H9 (cell line): ENCODE measurements at regions not wholly inside any gene's neighbourhood (a gene's known extent, or its start where the extent isn't known, plus 50 kb on each side); places are given as distances from the start of the nearest gene placed in this dataset.

Experiments used
- DNase-seq: peaks from one replicate; pipeline ENCODE4 v3.0.0-alpha.2; 2017
- H2AFZ ChIP-seq: one replicate; pipeline ENCODE4 v1.6.1; 2013; ENCODE audit warnings: mild to moderate bottlenecking, low read length, control low read depth, moderate library complexity
- H2AK5ac ChIP-seq: 2 replicates; pipeline ENCODE4 v1.6.1; 2013; ENCODE audit warnings: low read length, control low read depth, mixed read lengths; ENCODE audit not compliant: insufficient read length
- H2BK120ac ChIP-seq: one replicate; pipeline ENCODE4 v1.6.1; 2013; ENCODE audit warnings: low read depth, mild to moderate bottlenecking, low read length, control low read depth, inconsistent platforms; ENCODE audit not compliant: poor library complexity, severe bottlenecking
- H2BK12ac ChIP-seq: 2 replicates; pipeline ENCODE4 v1.6.1; 2013; ENCODE audit warnings: low read length, control low read depth, mixed read lengths, low read depth; ENCODE audit not compliant: insufficient read length
- H2BK15ac ChIP-seq: 2 replicates; pipeline ENCODE4 v1.6.1; 2013; ENCODE audit warnings: low read depth, low read length, control low read depth
- H2BK20ac ChIP-seq: one replicate; pipeline ENCODE4 v1.6.1; 2013; ENCODE audit warnings: low read depth, mild to moderate bottlenecking, low read length, control low read depth, inconsistent platforms; ENCODE audit not compliant: poor library complexity, severe bottlenecking
- H2BK5ac ChIP-seq: 2 replicates; pipeline ENCODE4 v1.6.1; 2013; ENCODE audit warnings: low read length, control low read depth, mixed read lengths; ENCODE audit not compliant: insufficient read length
- H3K14ac ChIP-seq: 2 replicates; pipeline ENCODE4 v1.6.1; 2013; ENCODE audit warnings: low read length, control low read depth; ENCODE audit not compliant: insufficient read depth
- H3K18ac ChIP-seq: 2 replicates; pipeline ENCODE4 v1.6.1; 2013; ENCODE audit warnings: low read depth, mild to moderate bottlenecking, mixed read lengths, low read length, control low read depth; ENCODE audit not compliant: insufficient read length
- H3K23ac ChIP-seq: 2 replicates; pipeline ENCODE4 v1.6.1; 2013; ENCODE audit warnings: low read length, control low read depth, mixed read lengths, low read depth; ENCODE audit not compliant: insufficient read length
- H3K23me2 ChIP-seq: 2 replicates; pipeline ENCODE4 v1.6.1; 2013; ENCODE audit warnings: low read depth, mild to moderate bottlenecking, mixed read lengths, low read length, control low read depth; ENCODE audit not compliant: insufficient read length, poor library complexity, severe bottlenecking
- H3K27ac ChIP-seq: 2 replicates; pipeline ENCODE4 v1.5.1; 2013; ENCODE audit warnings: low read length, control low read depth, mixed read lengths, low read depth; ENCODE audit not compliant: insufficient read length
- H3K27me3 ChIP-seq: 2 replicates; pipeline ENCODE4 v1.6.1; 2013; ENCODE audit warnings: low read length, control low read depth, inconsistent platforms; ENCODE audit not compliant: insufficient read depth
- H3K4ac ChIP-seq: 2 replicates; pipeline ENCODE4 v1.6.1; 2013; ENCODE audit warnings: low read depth, mild to moderate bottlenecking, control low read depth, inconsistent platforms, low read length, moderate library complexity
- H3K4me1 ChIP-seq: 2 replicates; pipeline ENCODE4 v1.6.1; 2013; ENCODE audit warnings: low read length, control low read depth, inconsistent platforms; ENCODE audit not compliant: insufficient read depth
- H3K4me2 ChIP-seq: 2 replicates; pipeline ENCODE4 v1.6.1; 2013; ENCODE audit warnings: low read length, control low read depth, mixed read lengths; ENCODE audit not compliant: insufficient read length, insufficient read depth
- H3K56ac ChIP-seq: 2 replicates; pipeline ENCODE4 v1.6.1; 2013; ENCODE audit warnings: low read depth, mild to moderate bottlenecking, mixed read lengths, low read length, control low read depth; ENCODE audit not compliant: insufficient read length
- H3K79me1 ChIP-seq: 2 replicates; pipeline ENCODE4 v1.6.1; 2013; ENCODE audit warnings: low read depth, mild to moderate bottlenecking, moderate library complexity, low read length, control low read depth, inconsistent platforms; ENCODE audit not compliant: insufficient read depth, poor library complexity, severe bottlenecking
- H3K79me2 ChIP-seq: 2 replicates; pipeline ENCODE4 v1.6.1; 2013; ENCODE audit warnings: low read length, control low read depth, inconsistent platforms; ENCODE audit not compliant: insufficient read depth
- H3K9ac ChIP-seq: 2 replicates; pipeline ENCODE4 v1.6.1; 2013; ENCODE audit warnings: low read length, control low read depth, mixed read lengths; ENCODE audit not compliant: insufficient read length; ENCODE audit errors: extremely low read depth
- H3K9me3 ChIP-seq: one replicate; pipeline ENCODE4 v1.6.1; 2013; ENCODE audit warnings: low read depth, low read length, inconsistent platforms; ENCODE audit not compliant: control insufficient read depth
- H3T11ph ChIP-seq: one replicate; pipeline ENCODE4 v1.6.1; 2013; ENCODE audit warnings: mild to moderate bottlenecking, low read length, control low read depth, inconsistent platforms
- H4K20me1 ChIP-seq: one replicate; pipeline ENCODE4 v1.6.1; 2013; ENCODE audit not compliant: control insufficient read depth, insufficient read length, insufficient read depth
- H4K5ac ChIP-seq: 2 replicates; pipeline ENCODE4 v1.6.1; 2013; ENCODE audit warnings: low read depth, mild to moderate bottlenecking, mixed read lengths, low read length, control low read depth; ENCODE audit not compliant: insufficient read length
- H4K8ac ChIP-seq: replicated peaks from 2 replicates; pipeline ENCODE4 v1.6.1; 2013; ENCODE audit warnings: low read length, control low read depth, mixed read lengths, low read depth; ENCODE audit not compliant: insufficient read length
- H4K91ac ChIP-seq: 2 replicates; pipeline ENCODE4 v1.6.1; 2013; ENCODE audit warnings: low read depth, mild to moderate bottlenecking, moderate library complexity, mixed read lengths, low read length, control low read depth; ENCODE audit not compliant: insufficient read length
- H3K27ac Mint-ChIP-seq, 3 experiments: 2 replicates in 2 of 3; 3 replicates in 1 of 3; pipeline ENCODE4 v1.8.0; 2020 to 2021; ENCODE audit warnings: mixed read lengths in 3 of 3, mild to moderate bottlenecking in 1 of 3, moderate library complexity in 1 of 3
- H3K27me3 Mint-ChIP-seq: 2 replicates; pipeline ENCODE4 v1.8.0; 2021; ENCODE audit warnings: low read depth, mild to moderate bottlenecking, moderate library complexity, mixed read lengths
- H3K36me3 Mint-ChIP-seq, 3 experiments: 2 replicates in 2 of 3; 3 replicates in 1 of 3; pipeline ENCODE4 v1.8.0; 2020 to 2021; ENCODE audit warnings: low read depth in 3 of 3, mixed read lengths in 3 of 3; ENCODE audit not compliant: insufficient read depth in 1 of 3
- H3K4me1 Mint-ChIP-seq, 2 experiments: 2 replicates each; pipeline ENCODE4 v1.8.0; 2020; ENCODE audit warnings: mixed read lengths in 2 of 2
- H3K4me3 Mint-ChIP-seq, 2 experiments: 2 replicates in 1 of 2; 3 replicates in 1 of 2; pipeline ENCODE4 v1.8.0; 2020 to 2021; ENCODE audit warnings: mild to moderate bottlenecking in 2 of 2, mixed read lengths in 2 of 2, moderate library complexity in 1 of 2
- H3K9me3 Mint-ChIP-seq, 2 experiments: 2 replicates in 1 of 2; 3 replicates in 1 of 2; pipeline ENCODE4 v1.8.0; 2020; ENCODE audit warnings: mild to moderate bottlenecking in 2 of 2, mixed read lengths in 2 of 2, moderate library complexity in 1 of 2
- CTCF ChIP-seq: fragments of 200-600 bp; sonication (generic); conservative IDR thresholded peaks from 3 replicates; pipeline ENCODE4 v1.8.0; 2021; ENCODE audit warnings: antibody characterized with exemption, mild to moderate bottlenecking
- WGBS: extraction: QIAGEN DNeasy Blood & Tissue Kit; methylation state at CpG from one replicate; pipeline ENCODE4 v1.1.7; 2013; ENCODE audit warnings: missing lambda C conversion rate, low lambda C conversion rate, mixed read lengths; ENCODE audit not compliant: insufficient read length; ENCODE audit errors: extremely low coverage; 5-methylcytosine and 5-hydroxymethylcytosine counted together

- no peak overlapping the region for H2BK20ac ChIP-seq
- H3K36me3 Mint-ChIP-seq, result peaks cover 0 to 5% (median 0%) of the 10 kb centered on the region in 3 experiments; a peak in 4 of 7 replicates
- no peaks in the 10 kb centered on the region for H3K79me1 ChIP-seq
- no peaks in the 10 kb centered on the region for H4K20me1 ChIP-seq
- H3K27ac Mint-ChIP-seq, result no peak overlapping the region
- H3K9me3 ChIP-seq, result no peaks in the 10 kb centered on the region
- H4K91ac ChIP-seq, result no peak overlapping the region
- no peak overlapping the region for H2BK15ac ChIP-seq
- H3K23ac ChIP-seq, result no peak overlapping the region
- H2BK120ac ChIP-seq, result no peak overlapping the region
- no peak overlapping the region for H2AK5ac ChIP-seq
- peaks cover 10% of the 10 kb centered on the region; the same call in 1 of the 2 replicates for H3K4me1 ChIP-seq
- no peaks in the 10 kb centered on the region for H3K79me2 ChIP-seq
- no peak overlapping the region for H3T11ph ChIP-seq
- no peak overlapping the region for H3K9ac ChIP-seq
- H4K5ac ChIP-seq, result no peak overlapping the region
- no peak overlapping the region for H3K56ac ChIP-seq
- no peak overlapping the region for H3K4me3 Mint-ChIP-seq
- H3K14ac ChIP-seq, result no peak overlapping the region
- no peaks in the 10 kb centered on the region for H3K23me2 ChIP-seq
- no peak overlapping the region for H4K8ac ChIP-seq
- no peaks in the 10 kb centered on the region for H3K27me3 ChIP-seq
- WGBS, result no CpG with 5 or more reads among the region's 2 CpGs
- DNase-seq, result no peak
- no peak overlapping the region for H3K4ac ChIP-seq
- no peak overlapping the region for H3K27ac ChIP-seq
- H3K9me3 Mint-ChIP-seq, result peaks cover 3 to 5% of the 10 kb centered on the region in 2 experiments; a peak in 2 of 5 replicates
- no peak overlapping the region for H2AFZ ChIP-seq
- peaks cover 60 to 74% of the 10 kb centered on the region in 2 experiments for H3K4me1 Mint-ChIP-seq
- H2BK12ac ChIP-seq, result no peak overlapping the region
- no peaks in the 10 kb centered on the region for H3K27me3 Mint-ChIP-seq
- no peak overlapping the region for H3K18ac ChIP-seq
- H2BK5ac ChIP-seq, result no peak overlapping the region
- TF ChIP-seq CTCF, result no peak
- H3K4me2 ChIP-seq, result no peak overlapping the region
Measured at GRCh38 chr9:7238247-7238637, 480.5 kb downstream of the KDM4C start.
